GM12892 (cell line): ENCODE measurements at regions not wholly inside any gene's neighbourhood (a gene's known extent, or its start where the extent isn't known, plus 50 kb on each side); places are given as distances from the start of the nearest gene placed in this dataset.
"Not testable (repeated sequence)": the region's sequence is repeated elsewhere in the genome, so short reads cannot be mapped to it uniquely, and the experiment has no call there.

Source experiments
- POLR2A ChIP-seq: IDR thresholded peaks from 2 replicates; pipeline ENCODE4 v1.6.1; 2011; ENCODE audit warnings: low read depth, low read length, control low read depth
- POLR2AphosphoS5 ChIP-seq: IDR thresholded peaks from 2 replicates; pipeline ENCODE4 v1.6.1; 2011; ENCODE audit warnings: low read depth, low read length, control low read depth

DNA sequence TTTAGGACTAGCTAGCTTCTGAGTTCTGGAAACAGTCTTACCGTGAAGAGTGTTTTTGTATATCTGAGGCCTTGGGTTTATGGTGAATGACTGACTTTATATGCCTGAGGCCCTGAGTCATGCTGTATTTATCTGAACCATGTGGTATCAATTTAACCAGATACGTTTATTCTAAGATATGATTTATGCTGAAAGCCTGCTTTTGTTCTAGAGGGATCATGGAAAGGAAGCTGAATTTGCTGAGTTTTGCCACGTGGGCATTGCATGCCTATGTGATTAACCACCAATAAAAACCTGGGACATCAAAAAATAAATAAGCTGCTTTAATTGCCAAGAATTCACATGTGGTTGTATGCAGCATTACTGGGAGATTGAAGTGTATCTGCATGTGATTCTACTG, 1374.7 kb upstream of the PCDH10 start:
- not testable (repeated sequence) for TF ChIP-seq POLR2A, POLR2AphosphoS5
